H1 (cell line): ENCODE measurements at regions not wholly inside any gene's neighbourhood (a gene's known extent, or its start where the extent isn't known, plus 50 kb on each side); places are given as distances from the start of the nearest gene placed in this dataset.

Experiments
- CTCF ChIA-PET: fragments of 300-600 bp; sonication (Branson Sonifier 250); formaldehyde crosslinking; loops from one replicate; lab custom pipeline; 2021; ENCODE audit not compliant: partially characterized antibody; lab: Charles Lee
- POLR2A ChIA-PET: fragments of 300-600 bp; sonication (Branson Sonifier 250); formaldehyde crosslinking; loops from one replicate; lab custom pipeline; 2021; ENCODE audit warnings: inconsistent platforms; ENCODE audit not compliant: partially characterized antibody; lab: Charles Lee
- DNase-seq, 2 experiments: peaks; one replicate each; pipeline versions ENCODE4 v3.0.0 to v3.0.0-alpha.2; 2010 to 2022; ENCODE audit warnings: low spot score in 2 of 2, low read depth in 1 of 2, mixed read lengths in 1 of 2
- FAIRE-seq: peaks from 2 replicates; lab custom pipeline; 2011; peaks lifted over from hg19 to GRCh38; lab: Jason Lieb, UNC
- H2AFZ ChIP-seq: 2 replicates; pipeline ENCODE4 v1.8.1; 2012; ENCODE audit warnings: low read length, inconsistent platforms
- H2AK5ac ChIP-seq: 2 replicates; pipeline ENCODE4 v1.6.1; 2013; ENCODE audit warnings: low read depth, low read length
- H2BK120ac ChIP-seq: replicated peaks from 2 replicates; pipeline ENCODE3; 2013; ENCODE audit warnings: low read depth, low read length, inconsistent platforms
- H2BK12ac ChIP-seq: 2 replicates; pipeline ENCODE4 v1.6.1; 2013; ENCODE audit warnings: low read depth, low read length
- H2BK15ac ChIP-seq: 2 replicates; pipeline ENCODE4 v1.6.1; 2013; ENCODE audit warnings: low read length
- H2BK20ac ChIP-seq: 2 replicates; pipeline ENCODE4 v1.6.1; 2013; ENCODE audit warnings: low read length
- H2BK5ac ChIP-seq: 2 replicates; pipeline ENCODE4 v1.6.1; 2013; ENCODE audit warnings: low read depth, low read length
- H3K14ac ChIP-seq: 2 replicates; pipeline ENCODE4 v1.6.1; 2013; ENCODE audit warnings: inconsistent platforms; ENCODE audit not compliant: insufficient read length
- H3K18ac ChIP-seq: 2 replicates; pipeline ENCODE4 v1.6.1; 2013; ENCODE audit warnings: low read length; ENCODE audit errors: extremely low read depth
- H3K23ac ChIP-seq: 2 replicates; pipeline ENCODE4 v1.6.1; 2013; ENCODE audit warnings: inconsistent platforms; ENCODE audit not compliant: insufficient read length
- H3K23me2 ChIP-seq: 2 replicates; pipeline ENCODE4 v1.6.1; 2013; ENCODE audit warnings: low read depth, low read length
- H3K27ac ChIP-seq: 2 replicates; pipeline ENCODE4 v1.6.1; 2011; ENCODE audit warnings: low read depth, low read length, inconsistent platforms
- H3K27me3 ChIP-seq, 4 experiments: replicated peaks in 1 of 4; 1 replicate in 1 of 4; 2 replicates in 3 of 4; pipeline versions ENCODE4 v1.6.1 to v1.8.1; 2011 to 2013; ENCODE audit warnings: low read length in 3 of 4, mild to moderate bottlenecking in 3 of 4, inconsistent platforms in 2 of 4, mixed read lengths in 2 of 4, moderate library complexity in 1 of 4; ENCODE audit not compliant: control insufficient read depth in 3 of 4, insufficient read depth in 3 of 4; ENCODE audit errors: extremely low read depth in 1 of 4
- H3K36me3 ChIP-seq, 4 experiments: 2 replicates each; pipeline versions ENCODE4 v1.6.1 to v1.8.1; 2011 to 2013; ENCODE audit warnings: mild to moderate bottlenecking in 4 of 4, low read length in 3 of 4, moderate library complexity in 2 of 4, control low read depth in 1 of 4, inconsistent platforms in 1 of 4; ENCODE audit not compliant: insufficient read depth in 4 of 4, control insufficient read depth in 2 of 4
- H3K4ac ChIP-seq: replicated peaks from 2 replicates; pipeline ENCODE3; 2013; ENCODE audit warnings: low read length, low read depth, mixed read lengths, inconsistent platforms; ENCODE audit not compliant: insufficient read length
- H3K4me1 ChIP-seq, 4 experiments: replicated peaks in 1 of 4; 1 replicate in 1 of 4; 2 replicates in 3 of 4; pipeline versions ENCODE4 v1.6.1 to v1.8.1; 2011 to 2013; ENCODE audit warnings: low read length in 3 of 4, inconsistent platforms in 2 of 4, mixed read lengths in 1 of 4; ENCODE audit not compliant: insufficient read depth in 4 of 4, control insufficient read depth in 3 of 4
- H3K4me2 ChIP-seq, 2 experiments: 2 replicates each; pipeline versions ENCODE4 v1.6.1 to v1.8.1; 2011 to 2013; ENCODE audit warnings: low read depth in 2 of 2, low read length in 2 of 2, control low read depth in 1 of 2, inconsistent platforms in 1 of 2, mild to moderate bottlenecking in 1 of 2; ENCODE audit not compliant: insufficient read depth in 1 of 2
- H3K4me3 ChIP-seq, 4 experiments: fragments of 200-600, 300-600 bp in 1 of 4; sonication (generic), shearing (Covaris generic), sonication (Bioruptor Twin) in 1 of 4; 2 replicates each; pipeline versions ENCODE4 v1.5.1 to v1.8.1; 2011 to 2016; ENCODE audit warnings: low read length in 4 of 4, low read depth in 3 of 4, control low read depth in 2 of 4, inconsistent platforms in 2 of 4, mild to moderate bottlenecking in 2 of 4, mixed read lengths in 1 of 4, moderate library complexity in 1 of 4; ENCODE audit not compliant: insufficient read depth in 2 of 4; ENCODE audit errors: extremely low read depth in 1 of 4
- H3K56ac ChIP-seq: replicated peaks from 2 replicates; pipeline ENCODE3; 2013; ENCODE audit warnings: low read depth, mild to moderate bottlenecking, mixed read lengths, low read length, inconsistent platforms; ENCODE audit not compliant: insufficient read length
- H3K79me1 ChIP-seq: 2 replicates; pipeline ENCODE4 v1.6.1; 2013; ENCODE audit warnings: low read depth, low read length, control low read depth
- H3K79me2 ChIP-seq, 2 experiments: 2 replicates each; pipeline versions ENCODE4 v1.6.1 to v1.8.1; 2012 to 2013; ENCODE audit warnings: low read length in 2 of 2, mild to moderate bottlenecking in 2 of 2, inconsistent platforms in 1 of 2; ENCODE audit not compliant: insufficient read depth in 2 of 2, control insufficient read depth in 1 of 2
- H3K9ac ChIP-seq, 4 experiments: replicated peaks in 1 of 4; 1 replicate in 1 of 4; 2 replicates in 3 of 4; pipeline versions ENCODE4 v1.6.1 to v1.8.1; 2011 to 2013; ENCODE audit warnings: low read depth in 3 of 4, low read length in 3 of 4, control low read depth in 2 of 4, mild to moderate bottlenecking in 2 of 4, moderate library complexity in 2 of 4, inconsistent platforms in 1 of 4; ENCODE audit errors: extremely low read depth in 1 of 4
- H3K9me3 ChIP-seq, 2 experiments: 2 replicates each; pipeline versions ENCODE4 v1.6.1 to v1.8.1; 2012 to 2013; ENCODE audit warnings: mild to moderate bottlenecking in 2 of 2, moderate library complexity in 2 of 2, control low read depth in 1 of 2, inconsistent platforms in 1 of 2, low read depth in 1 of 2, low read length in 1 of 2, mixed read lengths in 1 of 2; ENCODE audit not compliant: insufficient read depth in 2 of 2
- H4K20me1 ChIP-seq, 2 experiments: replicated peaks in 1 of 2; 2 replicates each; pipeline versions ENCODE3 to v1.8.1; 2011 to 2013; ENCODE audit warnings: inconsistent platforms in 2 of 2, low read length in 2 of 2, mild to moderate bottlenecking in 1 of 2; ENCODE audit not compliant: insufficient read depth in 2 of 2, control insufficient read depth in 1 of 2
- H4K5ac ChIP-seq: 2 replicates; pipeline ENCODE4 v1.6.1; 2013; ENCODE audit warnings: low read length, low read depth, mixed read lengths, inconsistent platforms; ENCODE audit not compliant: insufficient read length
- H4K8ac ChIP-seq: 2 replicates; pipeline ENCODE4 v1.8.0; 2013; ENCODE audit warnings: mild to moderate bottlenecking, moderate library complexity, low read length, inconsistent platforms; ENCODE audit not compliant: insufficient read depth; ENCODE audit errors: extremely low read depth
- H4K91ac ChIP-seq: replicated peaks from 2 replicates; pipeline ENCODE3; 2013; ENCODE audit warnings: low read length, mixed read lengths, inconsistent platforms; ENCODE audit not compliant: insufficient read length
- EGR1 ChIP-seq: IDR thresholded peaks from 2 replicates; pipeline ENCODE4 v1.6.1; 2011; ENCODE audit warnings: low read depth, low read length, borderline replicate concordance
- GABPA ChIP-seq: IDR thresholded peaks from 2 replicates; pipeline ENCODE4 v1.6.1; 2011; ENCODE audit warnings: mild to moderate bottlenecking, low read length, moderate library complexity, borderline replicate concordance; ENCODE audit not compliant: insufficient read depth
- GTF2F1 ChIP-seq: IDR thresholded peaks from 2 replicates; pipeline ENCODE4 v1.6.1; 2012; ENCODE audit warnings: low read depth, low read length, improper control_type of control experiment, borderline replicate concordance
- NRF1 ChIP-seq: IDR thresholded peaks from 2 replicates; pipeline ENCODE4 v1.6.1; 2011; ENCODE audit warnings: mild to moderate bottlenecking, low read depth, low read length, improper control_type of control experiment
- PHF8 ChIP-seq: fragments of 200-600 bp; sonication (generic); conservative IDR thresholded peaks from 2 replicates; pipeline ENCODE4 v1.7.1; 2012; ENCODE audit warnings: low read depth, mild to moderate bottlenecking, inconsistent platforms, low read length, moderate library complexity
- POLR2A ChIP-seq, 2 experiments: IDR thresholded peaks; 1 replicate in 1 of 2; 2 replicates in 1 of 2; pipeline ENCODE4 v1.6.1; 2011; ENCODE audit warnings: low read depth in 2 of 2, low read length in 2 of 2, mild to moderate bottlenecking in 2 of 2; ENCODE audit errors: control extremely low read depth in 1 of 2
- POU5F1 ChIP-seq: IDR thresholded peaks from 2 replicates; pipeline ENCODE4 v1.6.1; 2011; ENCODE audit warnings: low read depth, mild to moderate bottlenecking, low read length, moderate library complexity
- RAD21 ChIP-seq, 2 experiments: IDR thresholded peaks in 1 of 2; conservative IDR thresholded peaks in 1 of 2; 2 replicates each; pipeline ENCODE4 v1.6.1; 2011; ENCODE audit warnings: low read depth in 2 of 2, low read length in 2 of 2, improper control_type of control experiment in 1 of 2, inconsistent platforms in 1 of 2, mild to moderate bottlenecking in 1 of 2, moderate library complexity in 1 of 2
- SAP30 ChIP-seq: fragments of 300-600 bp; sonication (generic); IDR thresholded peaks from 2 replicates; pipeline ENCODE4 v1.7.1; 2012; ENCODE audit warnings: low read length, moderate library complexity, mild to moderate bottlenecking, inconsistent platforms; ENCODE audit not compliant: insufficient read depth, insufficient replicate concordance
- SIN3A ChIP-seq, 2 experiments: IDR thresholded peaks in 1 of 2; conservative IDR thresholded peaks in 1 of 2; 2 replicates each; pipeline ENCODE4 v1.6.1; 2011 to 2012; ENCODE audit warnings: low read length in 2 of 2, improper control_type of control experiment in 1 of 2, low read depth in 1 of 2, mild to moderate bottlenecking in 1 of 2
- SP1 ChIP-seq: IDR thresholded peaks from 2 replicates; pipeline ENCODE4 v1.6.1; 2011; ENCODE audit warnings: low read depth, low read length
- SRF ChIP-seq: IDR thresholded peaks from 2 replicates; pipeline ENCODE4 v1.6.1; 2011; ENCODE audit warnings: mild to moderate bottlenecking, low read depth, low read length, moderate library complexity
- TAF7 ChIP-seq: optimal IDR thresholded peaks from 2 replicates; pipeline ENCODE3; 2011; ENCODE audit warnings: low read depth, mild to moderate bottlenecking, inconsistent platforms, low read length, moderate library complexity, borderline replicate concordance
- TBP ChIP-seq: IDR thresholded peaks from 2 replicates; pipeline ENCODE4 v1.6.1; 2011; ENCODE audit warnings: low read depth, low read length, improper control_type of control experiment
- WGBS, 2 experiments: shearing (Covaris generic) in 1 of 2; methylation state at CpG; one replicate each; pipeline versions ENCODE4 v1.1.6 to v1.1.7; 2013 to 2015; ENCODE audit warnings: low lambda C conversion rate in 2 of 2, mixed read lengths in 2 of 2, inconsistent platforms in 1 of 2, low coverage in 1 of 2, missing lambda C conversion rate in 1 of 2; ENCODE audit not compliant: insufficient replicate concordance in 2 of 2, insufficient coverage in 1 of 2, insufficient read length in 1 of 2; ENCODE audit errors: extremely low coverage in 1 of 2, missing lambda C conversion rate in 1 of 2; 5-methylcytosine and 5-hydroxymethylcytosine counted together

DNA sequence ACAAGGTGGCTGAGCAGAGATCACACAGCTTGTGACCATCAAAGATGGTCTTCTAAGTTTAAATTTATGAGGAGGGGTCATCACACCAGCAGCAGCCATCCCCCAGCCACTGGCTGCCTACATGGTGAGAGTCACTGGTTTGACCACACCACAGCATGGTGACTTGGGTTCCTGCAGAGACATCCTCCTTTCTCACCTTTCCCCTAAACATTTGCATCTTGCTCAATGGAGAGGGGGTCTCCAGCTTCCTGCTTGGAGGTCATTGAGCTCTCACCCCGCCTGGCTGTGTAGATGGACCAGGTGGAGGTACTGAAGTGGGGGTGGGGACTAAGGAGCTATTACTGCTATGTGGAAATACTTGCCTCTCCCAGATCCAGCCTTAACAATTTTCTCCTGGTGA lies 247.6 kb upstream of the ARGLU1 start:
- no peak overlapping the region; the same call in 1 of the 2 replicates for H4K8ac ChIP-seq
- no peak overlapping the region for H2AFZ ChIP-seq
- H2BK120ac ChIP-seq: peak overlapping the region; percentile 88
- CTCF ChIA-PET: interaction anchor here (0.7 to 1.2 kb wide), 3 partner anchors 9 to 195 kb away, joined by 3 to 4 read pairs (median 3); no protein-coding TSS in a partner anchor
- no peak overlapping the region for H2BK15ac ChIP-seq
- peak overlapping the region; percentile 15 to 48; a peak in 2 of 4 replicates for H3K4me2 ChIP-seq
- H4K91ac ChIP-seq: no peak overlapping the region
- H2BK5ac ChIP-seq: peak overlapping the region; percentile 60; the same call in 1 of the 2 replicates
- H2BK20ac ChIP-seq: no peak overlapping the region
- no peaks in the 10 kb centered on the region for H3K79me2 ChIP-seq
- H3K23me2 ChIP-seq: no peaks in the 10 kb centered on the region
- no peak overlapping the region for H2AK5ac ChIP-seq
- DNase-seq: no peak
- H3K18ac ChIP-seq: no peak overlapping the region
- no peak overlapping the region for H3K56ac ChIP-seq
- H2BK12ac ChIP-seq: 0 out of 2 replicates have a peak overlapping the region, but pooled peaks have one; percentile 86
- H3K4me3 ChIP-seq: no peak overlapping the region; a peak in 1 of 8 replicates
- no peaks in the 10 kb centered on the region for H3K27me3 ChIP-seq
- no peaks in the 10 kb centered on the region for H3K9me3 ChIP-seq
- no peak overlapping the region for H3K4ac ChIP-seq
- no peak overlapping the region for H3K27ac ChIP-seq
- peaks cover 2 to 10% (median 9%) of the 10 kb centered on the region in 4 experiments; a peak in 6 of 7 replicates for H3K4me1 ChIP-seq
- no peaks in the 10 kb centered on the region for H3K36me3 ChIP-seq
- peak; percentile 24 for FAIRE-seq
- H3K9ac ChIP-seq: no peak overlapping the region
- no peak overlapping the region for H3K14ac ChIP-seq
- no peak overlapping the region for H3K23ac ChIP-seq
- POLR2A ChIA-PET: interaction anchor here (0.9 to 1.5 kb wide), 2 partner anchors 16 to 18 kb away, joined by 3 read pairs; no protein-coding TSS in a partner anchor
- no peaks in the 10 kb centered on the region for H4K20me1 ChIP-seq
- WGBS, 2 experiments: 23% methylated on average over 1 of the region's 1 CpG; no CpG with 5 or more reads in 1 of the 2 experiments
- no peaks in the 10 kb centered on the region for H3K79me1 ChIP-seq
- no peak overlapping the region for H4K5ac ChIP-seq
- TF ChIP-seq SP1: 0 out of 2 replicates have a peak, but pooled peaks have one; percentile 40
- no peak for TF ChIP-seq PHF8
- peak; percentile 34 for TF ChIP-seq TAF7
- no peak for TF ChIP-seq SRF
- TF ChIP-seq GTF2F1: no peak
- TF ChIP-seq RAD21 (IDR thresholded peaks at IDR 0.05 in 1 of 2, conservative IDR thresholded peaks at IDR 0.05 in 1 of 2; ENCODE audit: low read depth in 2 of 2, low read length in 2 of 2): 0 out of 4 replicates have a peak, but pooled peaks of 1 of the 2 experiments have one; percentile 18
- TF ChIP-seq SAP30: no peak
- no peak for TF ChIP-seq POLR2A (IDR thresholded peaks at IDR 0.05; ENCODE audit: control extremely low read depth in 1 of 2, low read depth in 2 of 2, low read length in 2 of 2)
- TF ChIP-seq EGR1: no peak
- TF ChIP-seq NRF1: no peak
- TF ChIP-seq POU5F1: no peak
- TF ChIP-seq SIN3A (conservative IDR thresholded peaks at IDR 0.05 in 1 of 2, IDR thresholded peaks at IDR 0.05 in 1 of 2; ENCODE audit: low read depth in 1 of 2, low read length in 2 of 2): no peak
- no peak for TF ChIP-seq TBP
- TF ChIP-seq GABPA: no peak
